GM12878 (cell line): ENCODE measurements at regions not wholly inside any gene's neighbourhood (a gene's known extent, or its start where the extent isn't known, plus 50 kb on each side); places are given as distances from the start of the nearest gene placed in this dataset.

Source experiments
- CTCF ChIP-seq, 3 experiments: IDR thresholded peaks in 2 of 3; conservative IDR thresholded peaks in 1 of 3; 2 replicates each; pipeline ENCODE4 v1.5.1; 2011; ENCODE audit warnings: low read depth in 3 of 3, low read length in 3 of 3, mild to moderate bottlenecking in 3 of 3, control low read depth in 2 of 3, moderate library complexity in 2 of 3, inconsistent platforms in 1 of 3, mixed read lengths in 1 of 3; ENCODE audit not compliant: control insufficient read depth in 2 of 3, insufficient read depth in 1 of 3; ENCODE audit errors: extremely low read depth in 1 of 3
- EGR1 ChIP-seq, 2 experiments: IDR thresholded peaks; 1 replicate in 1 of 2; 2 replicates in 1 of 2; pipeline ENCODE4 v1.6.1; 2011 to 2012; ENCODE audit warnings: low read depth in 2 of 2, low read length in 2 of 2, borderline replicate concordance in 1 of 2, mild to moderate bottlenecking in 1 of 2, moderate library complexity in 1 of 2
- ELK1 ChIP-seq: IDR thresholded peaks from 2 replicates; pipeline ENCODE4 v1.6.1; 2012; ENCODE audit warnings: low read depth, low read length, improper control_type of control experiment
- EZH2 ChIP-seq: IDR thresholded peaks from 2 replicates; pipeline ENCODE4 v1.6.1; 2012; ENCODE audit warnings: low read depth, mild to moderate bottlenecking, control low read depth, inconsistent platforms, low read length, borderline replicate concordance; ENCODE audit not compliant: control insufficient read depth
- HDAC6 ChIP-seq: fragments of 200-600 bp; sonication (generic); IDR thresholded peaks from one replicate; pipeline ENCODE4 v1.8.0; 2017; ENCODE audit warnings: antibody characterized with exemption; ENCODE audit not compliant: unreplicated experiment
- MAX ChIP-seq: IDR thresholded peaks from 2 replicates; pipeline ENCODE4 v1.6.1; 2012; ENCODE audit warnings: low read depth, low read length, improper control_type of control experiment
- MXI1 ChIP-seq: fragments of 150-350 bp; IDR thresholded peaks from 2 replicates; pipeline ENCODE4 v1.6.1; 2011; ENCODE audit warnings: low read depth, mild to moderate bottlenecking, inconsistent platforms, low read length, improper control_type of control experiment
- NKRF ChIP-seq: fragments of 450-650 bp; conservative IDR thresholded peaks from 2 replicates; pipeline ENCODE4 v1.6.1; 2017; ENCODE audit warnings: mild to moderate bottlenecking, moderate library complexity
- SRF ChIP-seq, 2 experiments: IDR thresholded peaks; 2 replicates each; pipeline ENCODE4 v1.6.1; 2011; ENCODE audit warnings: low read depth in 2 of 2, low read length in 2 of 2, mild to moderate bottlenecking in 1 of 2, moderate library complexity in 1 of 2

- TF ChIP-seq MXI1 (no peak), MAX (no peak), HDAC6 (no peak), ELK1 (no peak), CTCF (IDR thresholded peaks at IDR 0.05 in 2 of 3, conservative IDR thresholded peaks at IDR 0.05 in 1 of 3; ENCODE audit: control insufficient read depth in 2 of 3, extremely low read depth in 1 of 3, insufficient read depth in 1 of 3, low read depth in 3 of 3, low read length in 3 of 3) (no peak), SRF (IDR thresholded peaks at IDR 0.05; ENCODE audit: low read depth in 2 of 2, low read length in 2 of 2) (no peak), EGR1 (IDR thresholded peaks at IDR 0.05; ENCODE audit: borderline replicate concordance in 1 of 2, low read depth in 2 of 2, low read length in 2 of 2) (no peak), NKRF (no peak), EZH2 (no peak)
These were observed 2071.2 kb upstream of the CDH6 start for GRCh38 chr5:29122306-29122705.
